ENCODE measurements at regions not wholly inside any gene's neighbourhood (a gene's known extent, or its start where the extent isn't known, plus 50 kb on each side); places are given as distances from the start of the nearest gene placed in this dataset.

DNA sequence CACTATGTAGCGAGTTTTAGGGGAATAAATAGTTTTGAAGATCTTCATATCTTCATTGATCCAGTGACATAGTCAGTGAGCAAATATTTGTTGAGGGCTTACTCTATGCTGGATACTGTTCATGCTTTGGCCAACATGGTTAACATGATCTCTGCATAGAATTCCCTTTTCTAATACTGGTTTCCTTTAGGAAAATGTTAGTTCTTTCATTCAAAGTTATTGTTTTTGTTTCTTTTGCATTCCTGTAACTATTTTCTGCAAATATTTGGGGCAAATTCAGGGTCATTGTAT, 226.5 kb downstream of the C12orf50 start:
- TF ChIP-seq RAD21 (conservative IDR thresholded peaks at IDR 0.05) (no peak), POLR2AphosphoS5 (IDR thresholded peaks at IDR 0.05) (no peak), EZH2 (IDR thresholded peaks at IDR 0.05; ENCODE audit: borderline replicate concordance, insufficient read depth, low read length, poor library complexity, severe bottlenecking) (no peak), TAF1 (IDR thresholded peaks at IDR 0.05; ENCODE audit: low read depth) (no peak), EP300 (conservative IDR thresholded peaks at IDR 0.05; ENCODE audit: poor library complexity, severe bottlenecking) (no peak)

GRCh38 chr12:87801860-87802720, 227.1 kb downstream of the C12orf50 start:
- Histone ChIP-seq H3K9me2 (ENCODE audit: insufficient read depth, low read length) (no peaks in the 10 kb centered on the region), H3K36me3 (ENCODE audit: insufficient read depth, low read length) (no peaks in the 10 kb centered on the region)

More for the DNA sequence above, 226.5 kb downstream of the C12orf50 start:
- Histone ChIP-seq H3K4me2 (ENCODE audit: low read length) (no peak overlapping the region), H3K27me3 (ENCODE audit: insufficient read depth, low read depth, low read length) (no peaks in the 10 kb centered on the region), H2AFZ (ENCODE audit: low read depth, low read length) (no peak overlapping the region), H3K27ac (ENCODE audit: low read length) (no peak overlapping the region), H3K9me3 (ENCODE audit: low read length) (no peaks in the 10 kb centered on the region), H3F3A (ENCODE audit: insufficient read depth, low read length, poor library complexity, severe bottlenecking) (no peaks in the 10 kb centered on the region), H3K9ac (ENCODE audit: low read length) (no peak overlapping the region), H3K36me3 (ENCODE audit: insufficient read depth, low read length) (no peaks in the 10 kb centered on the region), H4K20me1 (ENCODE audit: insufficient read depth) (no peaks in the 10 kb centered on the region), H3K9me2 (ENCODE audit: insufficient read depth, low read length) (no peaks in the 10 kb centered on the region), H3K4me3 (ENCODE audit: low read length) (no peak overlapping the region), H3K79me2 (replicated peaks; ENCODE audit: insufficient read depth, low read length) (no peaks in the 10 kb centered on the region)

More at GRCh38 chr12:87801860-87802720, 227.1 kb downstream of the C12orf50 start:
- Histone ChIP-seq H3F3A (ENCODE audit: insufficient read depth, low read length, poor library complexity, severe bottlenecking) (no peaks in the 10 kb centered on the region), H3K4me2 (ENCODE audit: low read length) (no peak overlapping the region), H3K4me3 (ENCODE audit: low read length) (no peak overlapping the region), H2AFZ (ENCODE audit: low read depth, low read length) (no peak overlapping the region), H3K79me2 (replicated peaks; ENCODE audit: insufficient read depth, low read length) (no peaks in the 10 kb centered on the region), H3K9ac (ENCODE audit: low read length) (no peak overlapping the region), H3K9me3 (ENCODE audit: low read length) (no peaks in the 10 kb centered on the region), H3K27me3 (ENCODE audit: insufficient read depth, low read depth, low read length) (no peaks in the 10 kb centered on the region), H4K20me1 (ENCODE audit: insufficient read depth) (no peaks in the 10 kb centered on the region), H3K27ac (ENCODE audit: low read length) (no peak overlapping the region)
- TF ChIP-seq RAD21 (conservative IDR thresholded peaks at IDR 0.05), result no peak
- no peak for TF ChIP-seq EZH2 (IDR thresholded peaks at IDR 0.05; ENCODE audit: borderline replicate concordance, insufficient read depth, low read length, poor library complexity, severe bottlenecking)
- TF ChIP-seq REST (IDR thresholded peaks at IDR 0.05; ENCODE audit: borderline replicate concordance), result no peak
- no peak for TF ChIP-seq SMC3 (conservative IDR thresholded peaks at IDR 0.05; ENCODE audit: poor library complexity)
- no peak for TF ChIP-seq MXI1 (conservative IDR thresholded peaks at IDR 0.05; ENCODE audit: poor library complexity, severe bottlenecking)
- TF ChIP-seq TAF1 (IDR thresholded peaks at IDR 0.05; ENCODE audit: low read depth), result no peak
- no peak for TF ChIP-seq CTCF (IDR thresholded peaks at IDR 0.05; ENCODE audit: poor library complexity, severe bottlenecking)
- no peak for TF ChIP-seq EP300 (conservative IDR thresholded peaks at IDR 0.05; ENCODE audit: poor library complexity, severe bottlenecking)
- TF ChIP-seq POLR2AphosphoS5 (IDR thresholded peaks at IDR 0.05), result no peak

All from neural cell (in vitro differentiated cells).